ENCODE measurements at regions not wholly inside any gene's neighbourhood (a gene's known extent, or its start where the extent isn't known, plus 50 kb on each side); places are given as distances from the start of the nearest gene placed in this dataset.

DNA sequence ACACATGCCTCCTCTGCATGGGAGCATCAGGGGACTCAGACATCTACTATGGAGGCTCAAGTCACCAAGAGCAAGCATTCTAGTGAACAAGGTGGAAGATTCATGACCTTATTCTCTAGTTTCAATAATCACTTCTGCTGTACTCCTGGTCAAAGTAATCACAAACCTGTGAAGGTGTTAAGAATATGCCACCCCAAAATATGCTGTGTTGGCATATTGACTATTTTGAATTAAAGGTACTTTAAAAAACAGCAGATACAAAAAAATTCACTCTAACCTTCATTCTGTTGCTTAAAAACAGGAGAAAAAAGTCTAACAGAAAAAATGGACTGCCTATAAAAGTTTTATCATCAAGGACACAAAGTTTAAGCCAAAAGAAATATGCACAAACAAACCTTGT is 607.8 kb upstream of the TYRP1 start:
- no peak for TF ChIP-seq POLR2A (IDR thresholded peaks at IDR 0.05; ENCODE audit: low read depth, low read length)
- no peak for FAIRE-seq

DNA sequence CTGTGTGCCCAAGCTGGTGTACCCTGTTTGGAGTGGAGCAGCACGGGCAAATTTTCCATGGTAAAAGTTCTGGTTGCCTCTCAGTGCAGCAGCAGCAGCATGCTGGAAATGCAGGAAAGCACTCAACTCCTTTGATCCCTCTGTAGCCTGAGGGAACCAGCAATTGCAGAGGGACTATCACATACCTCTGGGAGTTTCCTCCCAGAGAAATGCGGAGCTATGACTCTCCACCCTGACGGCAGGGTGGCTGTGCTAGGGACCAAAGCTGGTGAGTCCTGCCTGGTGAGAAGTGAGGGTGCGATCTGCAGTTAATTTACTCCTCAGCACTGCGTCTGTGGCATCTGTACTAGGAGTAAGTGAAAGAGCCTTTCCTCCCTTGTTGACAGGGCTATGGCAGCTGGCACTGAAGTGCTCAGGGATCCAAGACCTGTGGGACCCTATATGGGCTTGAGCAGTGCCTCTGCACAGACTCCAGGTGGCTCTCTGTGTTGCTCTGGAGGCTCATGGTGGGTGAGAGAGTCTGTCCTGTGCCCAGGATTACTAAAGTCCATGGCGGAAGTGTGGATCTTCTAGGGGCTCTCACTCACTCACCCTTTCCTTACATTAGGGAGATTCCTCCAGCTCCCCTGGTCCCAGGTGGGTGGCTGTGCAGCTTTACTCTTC is 601.2 kb upstream of the TYRP1 start:
- no peak for TF ChIP-seq POLR2A (IDR thresholded peaks at IDR 0.05; ENCODE audit: low read depth, low read length)
- DNase-seq (ENCODE audit: insufficient read length, low spot score): no peak
- no peak for FAIRE-seq

More for the DNA sequence above, 607.8 kb upstream of the TYRP1 start:
- no peak for DNase-seq (ENCODE audit: insufficient read length, low spot score)

DNA sequence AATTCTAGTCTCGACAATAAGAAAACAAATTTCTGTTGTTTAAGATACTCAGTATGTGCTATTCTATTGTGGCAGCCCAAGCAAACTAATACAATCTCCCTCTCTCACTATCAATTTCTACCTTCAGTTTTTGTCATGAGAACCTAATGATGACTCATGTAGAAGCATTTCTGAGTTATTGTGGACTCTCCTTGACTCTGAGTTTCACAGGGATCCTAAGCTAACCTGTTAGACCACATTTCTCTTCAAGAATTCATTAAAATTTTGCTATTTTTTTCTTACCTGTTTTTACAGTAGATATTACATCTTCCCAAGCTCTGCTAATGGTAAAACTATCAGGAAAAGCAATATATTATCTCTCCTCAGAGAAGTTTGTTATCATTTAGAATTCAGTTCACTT is 599.1 kb upstream of the TYRP1 start:
- FAIRE-seq (no peak), DNase-seq (ENCODE audit: insufficient read length, low spot score) (no peak)
- no peak for TF ChIP-seq POLR2A (IDR thresholded peaks at IDR 0.05; ENCODE audit: low read depth, low read length)

DNA sequence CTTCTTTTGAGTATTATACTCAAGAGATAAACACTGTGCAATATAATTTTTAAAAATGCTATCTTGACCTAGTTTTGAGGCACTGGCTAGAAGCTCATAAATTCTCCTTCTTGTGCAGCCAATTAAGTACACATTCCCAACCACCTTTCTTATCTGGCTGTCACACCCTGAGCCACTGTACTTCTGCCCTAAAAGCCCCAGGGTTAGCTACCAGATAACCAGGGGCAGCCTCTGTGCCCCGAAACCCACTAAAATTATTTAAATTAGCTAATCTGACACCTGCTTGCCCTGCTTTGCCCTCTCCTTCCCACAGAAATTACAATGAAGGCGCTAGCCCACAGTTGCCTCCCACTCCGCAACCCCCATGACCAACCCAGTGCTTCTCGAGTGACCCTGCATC is 597.3 kb upstream of the TYRP1 start:
- FAIRE-seq: no peak
- DNase-seq (ENCODE audit: insufficient read length, low spot score): no peak
- TF ChIP-seq POLR2A (IDR thresholded peaks at IDR 0.05; ENCODE audit: low read depth, low read length): no peak

DNA sequence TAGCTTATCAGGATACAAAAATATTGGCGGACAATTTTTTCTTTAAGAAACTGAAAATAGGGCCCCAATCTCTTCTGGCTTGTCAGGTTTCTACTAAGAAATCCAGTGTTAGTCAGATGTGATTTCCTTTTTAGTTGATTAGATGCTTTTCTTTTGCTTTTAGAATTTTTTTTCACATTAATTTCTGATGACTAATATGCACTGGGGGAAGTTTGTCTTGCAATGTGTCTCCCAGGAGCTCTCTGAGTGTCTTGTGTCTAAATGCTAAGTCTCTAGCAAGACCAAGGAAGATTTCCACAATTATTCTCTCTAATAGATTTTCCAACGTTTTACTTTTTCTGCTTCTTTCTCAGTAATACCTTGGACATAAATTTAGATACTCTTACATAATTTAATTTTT is 559.8 kb upstream of the TYRP1 start:
- DNase-seq (ENCODE audit: insufficient read length, low spot score): no peak
- no peak for TF ChIP-seq POLR2A (IDR thresholded peaks at IDR 0.05; ENCODE audit: low read depth, low read length)
- no peak for FAIRE-seq

DNA sequence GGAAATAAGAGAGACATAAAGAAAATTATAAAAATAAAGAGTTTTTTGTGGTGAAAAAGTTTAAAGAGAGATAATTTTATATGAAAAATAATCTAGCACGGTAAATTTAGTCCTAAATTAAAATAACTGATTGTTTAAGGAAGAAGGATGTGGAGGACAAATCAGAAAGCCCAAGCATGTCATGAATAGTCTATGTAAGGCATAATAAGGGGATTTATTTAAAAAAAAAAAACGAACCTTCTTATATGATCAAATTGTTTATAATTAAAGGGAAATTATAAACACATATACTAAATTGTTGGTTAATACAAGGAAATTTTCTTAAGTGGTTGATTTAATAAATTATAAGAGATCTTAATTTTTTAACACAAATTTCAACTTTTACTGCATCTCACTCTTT is 551.8 kb upstream of the TYRP1 start:
- no peak for FAIRE-seq

DNA sequence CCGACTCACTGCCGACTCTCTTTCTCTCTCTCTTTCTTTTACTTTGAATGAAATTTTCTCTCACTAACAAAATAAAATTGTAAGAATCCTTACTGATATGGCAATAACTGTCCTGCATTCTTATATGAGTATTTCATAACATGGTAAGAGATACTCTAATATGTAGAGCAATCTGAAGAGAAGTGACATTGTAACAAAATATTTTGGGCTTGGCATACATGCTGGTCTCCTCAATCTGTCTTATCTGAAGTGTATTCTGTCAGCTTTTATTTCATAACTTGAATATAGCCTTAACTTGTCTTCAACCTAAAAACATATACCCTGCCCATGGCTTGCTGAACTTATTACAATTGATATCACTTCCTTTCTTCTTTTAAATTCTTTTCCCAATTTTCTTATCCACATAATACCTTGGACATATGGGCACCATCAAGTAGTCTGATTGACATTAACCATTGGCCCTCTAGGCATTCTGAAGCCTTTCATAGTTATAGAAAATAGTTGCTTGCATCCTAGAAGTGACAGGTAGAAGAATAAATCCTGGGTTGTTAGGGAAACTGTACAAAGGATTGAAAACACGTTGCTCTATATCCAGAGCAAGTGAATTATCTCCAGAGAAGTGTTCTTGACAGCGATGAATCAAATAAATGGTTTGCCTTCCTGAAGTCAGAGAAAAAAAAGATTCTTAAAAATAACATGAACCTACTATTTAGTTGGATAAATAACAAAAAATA is 537.6 kb upstream of the TYRP1 start:
- no peak for FAIRE-seq
- TF ChIP-seq POLR2A (IDR thresholded peaks at IDR 0.05; ENCODE audit: low read depth, low read length): no peak
- no peak for DNase-seq (ENCODE audit: insufficient read length, low spot score)

More for the DNA sequence above, 551.8 kb upstream of the TYRP1 start:
- DNase-seq (ENCODE audit: insufficient read length, low spot score): no peak
- TF ChIP-seq POLR2A (IDR thresholded peaks at IDR 0.05; ENCODE audit: low read depth, low read length): no peak

DNA sequence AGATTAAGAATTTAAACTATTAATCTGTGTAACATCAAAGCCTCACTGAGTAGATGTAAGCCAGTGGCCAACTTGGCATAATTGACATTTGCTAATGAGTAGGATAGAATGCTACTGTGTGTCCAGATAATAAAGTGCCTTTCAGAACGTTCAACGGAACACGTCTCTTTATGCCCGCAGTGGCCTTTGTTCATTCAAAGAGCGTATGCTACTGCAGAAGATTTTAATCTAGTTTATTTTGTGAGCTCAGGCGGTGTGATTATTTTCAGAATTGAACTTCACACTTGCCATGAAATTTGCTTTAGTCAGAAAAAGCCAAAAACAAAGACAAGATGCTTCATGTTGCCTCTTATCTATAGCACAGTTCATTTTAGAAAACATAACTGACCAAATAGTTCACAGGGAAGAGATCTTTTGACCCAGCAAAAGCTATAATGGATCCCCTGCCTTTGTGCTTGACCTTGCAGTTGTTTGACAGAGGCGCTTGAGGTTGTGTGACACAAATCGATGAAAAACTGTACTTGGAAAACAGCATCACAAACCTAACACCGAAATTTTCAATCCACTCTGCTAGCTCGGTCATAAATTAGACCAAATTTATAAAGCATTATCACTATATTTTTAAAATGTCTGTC is 530.9 kb upstream of the TYRP1 start:
- TF ChIP-seq POLR2A (IDR thresholded peaks at IDR 0.05; ENCODE audit: low read depth, low read length): no peak
- no peak for DNase-seq (ENCODE audit: insufficient read length, low spot score)
- FAIRE-seq: no peak

DNA sequence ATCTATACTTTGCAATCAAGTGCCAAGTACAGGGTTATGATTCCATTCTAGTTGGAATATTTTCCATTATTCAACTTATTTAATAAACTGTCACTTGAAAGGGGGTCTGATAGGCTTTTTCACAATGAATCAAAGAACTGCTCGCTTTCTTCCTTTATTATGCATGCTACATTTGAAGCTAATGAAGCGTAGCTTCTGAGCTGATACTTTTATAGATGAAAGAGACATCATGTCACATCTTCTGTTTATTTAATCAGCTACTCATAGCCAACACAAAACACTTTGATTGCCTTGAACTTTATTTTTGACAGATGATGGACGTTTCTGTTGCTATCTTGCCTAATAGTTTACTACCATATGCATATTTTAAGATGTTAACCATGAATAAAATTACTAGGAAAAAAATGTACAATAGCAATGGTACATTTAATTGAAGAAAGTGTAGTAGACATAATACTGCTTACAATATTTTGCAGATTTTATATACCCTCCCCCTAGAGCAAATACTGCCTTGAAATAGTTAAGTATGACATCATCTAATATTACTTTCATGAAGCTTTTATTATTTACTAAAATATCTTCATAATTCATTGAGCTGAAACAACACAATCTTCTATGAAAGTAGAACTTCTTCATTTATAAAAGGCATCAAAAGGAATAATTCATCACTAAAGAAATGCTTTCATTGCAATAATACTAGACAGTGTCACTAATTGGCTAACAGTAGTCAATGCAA is 529.3 kb upstream of the TYRP1 start:
- DNase-seq (ENCODE audit: insufficient read length, low spot score): no peak
- no peak for TF ChIP-seq POLR2A (IDR thresholded peaks at IDR 0.05; ENCODE audit: low read depth, low read length)
- no peak for FAIRE-seq

DNA sequence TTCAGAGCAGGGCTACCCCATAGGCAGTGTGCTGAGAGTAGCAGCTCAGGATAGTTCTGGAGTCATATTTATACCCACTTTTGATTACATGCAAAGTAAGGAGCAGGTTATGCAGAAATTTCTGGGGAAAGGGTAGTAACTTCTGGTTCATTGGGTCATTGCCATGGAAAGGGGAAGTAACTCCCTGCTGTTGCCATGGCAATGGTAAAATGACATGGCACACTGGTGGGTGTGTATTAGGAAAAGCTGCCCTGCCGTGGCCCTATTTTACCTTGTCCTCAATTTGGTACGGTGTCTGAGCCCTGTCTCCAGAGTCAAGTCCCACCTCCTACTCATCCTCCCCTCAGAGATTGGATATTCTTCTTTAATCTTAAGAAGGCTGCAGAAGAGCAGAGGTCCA is 526.7 kb upstream of the TYRP1 start:
- DNase-seq (ENCODE audit: insufficient read length, low spot score) (no peak), FAIRE-seq (no peak)
- no peak for TF ChIP-seq POLR2A (IDR thresholded peaks at IDR 0.05; ENCODE audit: low read depth, low read length)

DNA sequence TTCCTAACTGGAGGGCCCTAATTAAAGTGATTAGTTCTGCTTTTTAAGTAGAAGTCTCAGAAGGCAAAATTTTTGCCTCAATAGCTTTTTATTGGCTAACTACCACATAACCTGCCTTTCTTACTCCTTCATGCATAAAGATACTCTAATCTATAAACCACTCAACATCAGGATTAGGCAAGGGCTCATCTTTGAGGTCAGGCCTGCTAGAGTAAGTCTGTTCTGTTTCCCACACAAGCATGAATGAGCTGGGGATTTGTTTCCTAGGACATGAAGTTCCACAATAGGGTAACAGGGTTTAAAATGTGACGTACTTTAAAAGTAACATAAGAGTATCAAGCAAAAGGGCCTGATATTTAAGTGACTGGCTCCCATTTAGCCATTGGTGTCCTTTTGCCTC is 522.7 kb upstream of the TYRP1 start:
- DNase-seq (ENCODE audit: insufficient read length, low spot score) (no peak), FAIRE-seq (no peak)
- no peak for TF ChIP-seq POLR2A (IDR thresholded peaks at IDR 0.05; ENCODE audit: low read depth, low read length)

DNA sequence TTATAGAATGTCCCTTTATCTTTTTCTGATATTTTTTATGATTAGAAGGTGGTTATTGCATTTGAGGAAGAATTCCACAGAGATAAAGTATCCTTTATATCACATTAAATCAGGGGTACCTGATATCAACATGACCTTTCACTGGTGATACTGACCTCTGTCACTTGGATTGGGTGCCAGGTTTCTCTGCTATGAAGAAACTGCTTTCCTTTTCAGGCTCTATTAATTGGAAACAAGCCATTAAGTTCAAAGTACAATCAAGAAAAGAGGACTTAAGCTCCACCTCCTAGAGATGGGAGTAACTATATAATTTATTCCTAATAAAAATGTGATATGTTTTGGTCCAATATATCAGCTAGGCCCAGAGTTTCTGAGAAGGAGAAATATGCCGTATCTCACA is 514.6 kb upstream of the TYRP1 start:
- no peak for DNase-seq (ENCODE audit: insufficient read length, low spot score)
- FAIRE-seq: no peak
- TF ChIP-seq POLR2A (IDR thresholded peaks at IDR 0.05; ENCODE audit: low read depth, low read length): no peak

DNA sequence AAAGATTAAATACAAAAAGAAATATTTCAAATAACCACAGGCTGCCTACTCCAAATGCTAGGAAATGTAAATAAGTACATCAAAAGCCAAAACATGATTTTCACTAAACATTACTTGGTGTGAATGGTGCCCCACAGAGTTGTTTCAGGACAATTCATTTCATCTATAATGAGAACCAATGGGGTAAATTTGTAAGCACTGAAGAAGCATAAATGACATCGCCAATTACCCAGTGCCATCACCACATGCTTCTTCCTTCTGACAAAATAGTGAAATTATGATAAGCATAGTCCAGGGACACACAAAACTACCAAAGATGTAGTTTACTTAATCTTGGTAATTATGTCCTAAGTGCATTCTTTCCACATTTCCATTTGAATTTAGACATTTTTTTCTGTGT is 510.4 kb upstream of the TYRP1 start:
- TF ChIP-seq POLR2A (IDR thresholded peaks at IDR 0.05; ENCODE audit: low read depth, low read length): no peak
- DNase-seq (ENCODE audit: insufficient read length, low spot score): no peak
- FAIRE-seq: no peak

DNA sequence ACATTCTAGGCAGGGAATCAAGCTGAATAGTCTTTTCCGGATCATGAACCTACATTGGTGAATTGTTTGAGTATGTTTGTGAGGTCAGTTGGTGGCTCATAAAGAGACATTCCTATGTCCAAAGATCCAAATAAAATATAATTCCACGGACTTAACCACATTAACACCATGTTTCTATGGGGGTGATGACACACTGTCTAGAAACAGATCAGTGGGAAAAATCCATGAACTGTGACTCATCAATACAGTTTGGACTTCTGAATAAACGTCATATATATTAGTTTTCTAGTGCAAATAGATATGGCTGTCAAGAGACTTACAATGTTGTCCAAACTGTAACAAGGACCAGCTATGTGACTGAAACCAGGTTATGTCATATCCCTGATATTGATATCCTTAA is 509.9 kb upstream of the TYRP1 start:
- TF ChIP-seq POLR2A (IDR thresholded peaks at IDR 0.05; ENCODE audit: low read depth, low read length): no peak
- DNase-seq (ENCODE audit: insufficient read length, low spot score) (no peak), FAIRE-seq (no peak)

Data from H54 (cell line).